ENCODE measurements at regions not wholly inside any gene's neighbourhood (a gene's known extent, or its start where the extent isn't known, plus 50 kb on each side); places are given as distances from the start of the nearest gene placed in this dataset.
"Not testable (repeated sequence)": the region's sequence is repeated elsewhere in the genome, so short reads cannot be mapped to it uniquely, and the experiment has no call there.

GRCh38 chr4:130705023-130705422 lies 1609.1 kb downstream of the C4orf33 start:
- Histone ChIP-seq H3K9ac (ENCODE audit: low read depth, low read length) (no peak overlapping the region), H3K4me1 (ENCODE audit: control insufficient read depth, insufficient read depth, low read length) (no peaks in the 10 kb centered on the region), H3K4me3 (ENCODE audit: low read depth, low read length) (no peak overlapping the region), H3K36me3 (ENCODE audit: control insufficient read depth, insufficient read depth, low read length) (no peaks in the 10 kb centered on the region), H3K27me3 (ENCODE audit: control insufficient read depth, insufficient read depth, low read length) (no peaks in the 10 kb centered on the region), H3K9me3 (ENCODE audit: control insufficient read depth, insufficient read depth, low read length) (no peaks in the 10 kb centered on the region)

DNA sequence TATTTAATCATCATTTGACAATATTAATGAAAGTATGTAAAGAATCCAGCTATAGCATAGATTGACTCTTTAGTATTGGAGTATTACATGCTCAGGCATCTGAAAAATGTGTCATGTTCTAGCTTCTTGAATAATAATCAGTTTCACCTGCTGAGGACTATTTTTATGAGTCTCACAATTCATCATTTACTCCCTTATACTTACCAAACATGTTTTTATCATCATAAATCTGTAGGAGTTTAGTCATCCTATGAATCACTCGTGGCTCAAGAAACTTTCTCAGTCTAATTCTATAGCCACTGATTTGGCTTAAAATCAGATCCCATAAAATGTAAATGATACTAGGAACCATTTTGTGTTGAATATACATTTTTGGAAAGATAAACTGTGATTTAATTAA lies 1616.1 kb downstream of the C4orf33 start:
- Histone ChIP-seq H3K4me1 (ENCODE audit: control insufficient read depth, insufficient read depth, low read length) (no peaks in the 10 kb centered on the region), H3K27me3 (ENCODE audit: control insufficient read depth, insufficient read depth, low read length) (no peaks in the 10 kb centered on the region), H3K36me3 (ENCODE audit: control insufficient read depth, insufficient read depth, low read length) (no peaks in the 10 kb centered on the region), H3K9me3 (ENCODE audit: control insufficient read depth, insufficient read depth, low read length) (no peaks in the 10 kb centered on the region), H3K4me3 (ENCODE audit: low read depth, low read length) (no peak overlapping the region), H3K9ac (ENCODE audit: low read depth, low read length) (no peak overlapping the region)

- no peaks in the 10 kb centered on the region for H3K27me3 ChIP-seq (ENCODE audit: control insufficient read depth, insufficient read depth, low read length)
- no peak overlapping the region for H3K9ac ChIP-seq (ENCODE audit: low read depth, low read length)
- no peaks in the 10 kb centered on the region for H3K4me1 ChIP-seq (ENCODE audit: control insufficient read depth, insufficient read depth, low read length)
- H3K9me3 ChIP-seq (ENCODE audit: control insufficient read depth, insufficient read depth, low read length): no peaks in the 10 kb centered on the region
- no peaks in the 10 kb centered on the region for H3K36me3 ChIP-seq (ENCODE audit: control insufficient read depth, insufficient read depth, low read length)
- H3K4me3 ChIP-seq (ENCODE audit: low read depth, low read length): no peak overlapping the region
These were observed 1618.1 kb downstream of the C4orf33 start for GRCh38 chr4:130714006-130714405.

GRCh38 chr4:130722361-130722760 lies 1626.4 kb downstream of the C4orf33 start:
- Histone ChIP-seq H3K4me1 (ENCODE audit: control insufficient read depth, insufficient read depth, low read length) (peaks cover 4% of the 10 kb centered on the region), H3K4me3 (ENCODE audit: low read depth, low read length) (no peak overlapping the region), H3K27me3 (ENCODE audit: control insufficient read depth, insufficient read depth, low read length) (no peaks in the 10 kb centered on the region), H3K36me3 (ENCODE audit: control insufficient read depth, insufficient read depth, low read length) (no peaks in the 10 kb centered on the region), H3K9ac (ENCODE audit: low read depth, low read length) (no peak overlapping the region), H3K9me3 (ENCODE audit: control insufficient read depth, insufficient read depth, low read length) (no peaks in the 10 kb centered on the region)

- no peak overlapping the region for H3K4me3 ChIP-seq (ENCODE audit: low read depth, low read length)
- no peaks in the 10 kb centered on the region for H3K9me3 ChIP-seq (ENCODE audit: control insufficient read depth, insufficient read depth, low read length)
- H3K36me3 ChIP-seq (ENCODE audit: control insufficient read depth, insufficient read depth, low read length): no peaks in the 10 kb centered on the region
- no peak overlapping the region for H3K9ac ChIP-seq (ENCODE audit: low read depth, low read length)
- H3K4me1 ChIP-seq (ENCODE audit: control insufficient read depth, insufficient read depth, low read length): no peaks in the 10 kb centered on the region
- H3K27me3 ChIP-seq (ENCODE audit: control insufficient read depth, insufficient read depth, low read length): no peaks in the 10 kb centered on the region
These were observed 1640.7 kb downstream of the C4orf33 start for GRCh38 chr4:130736436-130737185.

DNA sequence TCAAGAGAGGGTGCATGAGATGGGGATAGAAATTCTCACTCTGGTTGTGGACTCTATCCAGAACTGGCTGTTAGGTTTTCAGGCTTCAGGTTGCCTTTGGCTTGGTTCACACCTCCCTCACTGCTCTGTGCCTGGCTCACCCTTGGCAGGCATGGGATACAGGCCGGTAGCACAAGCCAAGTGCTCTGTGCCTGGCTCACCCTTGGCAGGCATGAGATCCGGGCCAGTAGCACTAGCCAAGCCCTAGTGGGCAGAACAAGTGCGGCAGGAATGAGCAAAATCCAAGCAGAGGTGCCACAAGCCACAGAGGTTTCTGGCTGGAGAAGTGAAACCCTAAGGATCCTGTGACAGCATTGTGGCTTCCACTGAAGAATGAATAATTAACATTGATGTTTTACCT lies 1642.3 kb downstream of the C4orf33 start:
- Histone ChIP-seq H3K4me3 (ENCODE audit: low read depth, low read length) (no peak overlapping the region), H3K9ac (ENCODE audit: low read depth, low read length) (no peak overlapping the region), H3K4me1 (ENCODE audit: control insufficient read depth, insufficient read depth, low read length) (no peaks in the 10 kb centered on the region), H3K27me3 (ENCODE audit: control insufficient read depth, insufficient read depth, low read length) (no peaks in the 10 kb centered on the region), H3K9me3 (ENCODE audit: control insufficient read depth, insufficient read depth, low read length) (no peaks in the 10 kb centered on the region), H3K36me3 (ENCODE audit: control insufficient read depth, insufficient read depth, low read length) (no peaks in the 10 kb centered on the region)

DNA sequence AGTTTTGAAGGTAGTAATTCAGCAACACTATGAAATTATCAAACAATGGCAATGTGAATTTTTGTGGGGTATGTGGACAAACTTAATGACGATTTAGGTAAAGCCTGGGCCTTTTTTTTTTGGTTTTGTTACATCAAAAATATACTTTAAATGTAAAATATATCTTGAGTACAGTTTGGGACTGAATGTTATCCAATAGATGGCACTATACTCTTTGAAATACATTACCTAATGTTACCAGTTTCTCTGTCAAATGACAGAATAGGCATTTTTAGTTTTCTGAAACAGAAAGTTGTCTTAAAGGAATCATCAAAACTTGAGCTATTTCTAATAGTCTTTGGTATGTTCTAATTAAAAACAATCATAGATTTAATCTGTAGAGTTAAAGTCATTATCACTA lies 1651.9 kb downstream of the C4orf33 start:
- Histone ChIP-seq H3K27me3 (ENCODE audit: control insufficient read depth, insufficient read depth, low read length) (no peaks in the 10 kb centered on the region), H3K4me3 (ENCODE audit: low read depth, low read length) (no peak overlapping the region), H3K4me1 (ENCODE audit: control insufficient read depth, insufficient read depth, low read length) (no peaks in the 10 kb centered on the region), H3K36me3 (ENCODE audit: control insufficient read depth, insufficient read depth, low read length) (no peaks in the 10 kb centered on the region), H3K9me3 (ENCODE audit: control insufficient read depth, insufficient read depth, low read length) (no peaks in the 10 kb centered on the region), H3K9ac (ENCODE audit: low read depth, low read length) (no peak overlapping the region)

DNA sequence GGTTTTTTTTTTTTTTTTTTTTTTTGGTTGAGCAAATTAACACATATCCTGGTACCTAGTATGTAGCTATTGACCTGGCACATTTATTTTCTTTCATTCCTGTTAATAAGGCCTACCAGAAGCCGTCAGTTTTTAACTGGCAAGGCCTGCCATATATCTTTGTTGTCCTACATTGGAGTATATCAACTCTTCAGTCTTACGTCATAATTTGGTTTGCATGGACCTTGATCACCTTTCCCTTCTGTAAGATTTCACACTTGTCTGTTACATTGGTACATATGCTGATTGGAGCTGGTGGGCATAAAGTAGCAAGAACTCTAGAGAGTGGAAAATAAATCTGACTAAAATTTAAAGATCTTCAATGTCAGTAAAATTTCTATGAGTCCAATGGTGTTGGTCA lies 1658.0 kb downstream of the C4orf33 start:
- Histone ChIP-seq H3K9ac (ENCODE audit: low read depth, low read length) (no peak overlapping the region), H3K4me1 (ENCODE audit: control insufficient read depth, insufficient read depth, low read length) (no peaks in the 10 kb centered on the region), H3K4me3 (ENCODE audit: low read depth, low read length) (no peak overlapping the region), H3K9me3 (ENCODE audit: control insufficient read depth, insufficient read depth, low read length) (no peaks in the 10 kb centered on the region), H3K27me3 (ENCODE audit: control insufficient read depth, insufficient read depth, low read length) (no peaks in the 10 kb centered on the region), H3K36me3 (ENCODE audit: control insufficient read depth, insufficient read depth, low read length) (no peaks in the 10 kb centered on the region)

- H3K9me3 ChIP-seq (ENCODE audit: control insufficient read depth, insufficient read depth, low read length): no peaks in the 10 kb centered on the region
- no peaks in the 10 kb centered on the region for H3K36me3 ChIP-seq (ENCODE audit: control insufficient read depth, insufficient read depth, low read length)
- H3K4me1 ChIP-seq (ENCODE audit: control insufficient read depth, insufficient read depth, low read length): no peaks in the 10 kb centered on the region
- H3K27me3 ChIP-seq (ENCODE audit: control insufficient read depth, insufficient read depth, low read length): no peaks in the 10 kb centered on the region
- H3K9ac ChIP-seq (ENCODE audit: low read depth, low read length): no peak overlapping the region
- H3K4me3 ChIP-seq (ENCODE audit: low read depth, low read length): no peak overlapping the region
These were observed 1664.3 kb downstream of the C4orf33 start for GRCh38 chr4:130760246-130760645.

- H3K36me3 ChIP-seq (ENCODE audit: control insufficient read depth, insufficient read depth, low read length); H3K9me3 ChIP-seq (ENCODE audit: control insufficient read depth, insufficient read depth, low read length); H3K9ac ChIP-seq (ENCODE audit: low read depth, low read length); H3K4me1 ChIP-seq (ENCODE audit: control insufficient read depth, insufficient read depth, low read length); H3K4me3 ChIP-seq (ENCODE audit: low read depth, low read length); H3K27me3 ChIP-seq (ENCODE audit: control insufficient read depth, insufficient read depth, low read length): not testable (repeated sequence)
These were observed 1671.4 kb downstream of the C4orf33 start for GRCh38 chr4:130767384-130767783.

GRCh38 chr4:130772966-130773365 lies 1677.0 kb downstream of the C4orf33 start:
- not testable (repeated sequence) for H3K4me1 ChIP-seq (ENCODE audit: control insufficient read depth, insufficient read depth, low read length); H3K9me3 ChIP-seq (ENCODE audit: control insufficient read depth, insufficient read depth, low read length); H3K36me3 ChIP-seq (ENCODE audit: control insufficient read depth, insufficient read depth, low read length); H3K9ac ChIP-seq (ENCODE audit: low read depth, low read length); H3K27me3 ChIP-seq (ENCODE audit: control insufficient read depth, insufficient read depth, low read length); H3K4me3 ChIP-seq (ENCODE audit: low read depth, low read length)

DNA sequence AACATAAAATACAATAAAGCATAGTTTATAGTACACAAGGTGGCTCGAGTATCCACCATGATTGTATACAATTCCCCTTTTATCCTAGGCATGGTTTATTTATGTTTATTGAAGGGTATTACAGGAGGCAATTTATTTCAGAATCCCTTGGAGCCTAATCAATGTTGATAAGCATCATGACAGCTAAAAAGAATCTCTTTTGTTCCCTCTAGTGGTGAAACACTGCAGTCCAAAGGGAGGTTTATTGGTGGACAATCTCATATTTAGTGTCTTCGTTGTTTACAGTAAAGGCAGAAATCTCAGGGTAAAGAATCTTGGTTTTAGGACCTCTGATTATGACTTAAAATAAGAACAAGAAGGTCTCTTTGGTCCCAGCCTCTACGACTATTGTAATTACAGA lies 1712.5 kb downstream of the C4orf33 start:
- no peaks in the 10 kb centered on the region for H3K9me3 ChIP-seq (ENCODE audit: control insufficient read depth, insufficient read depth, low read length)
- H3K4me3 ChIP-seq (ENCODE audit: low read depth, low read length): no peak overlapping the region
- no peaks in the 10 kb centered on the region for H3K4me1 ChIP-seq (ENCODE audit: control insufficient read depth, insufficient read depth, low read length)
- no peaks in the 10 kb centered on the region for H3K27me3 ChIP-seq (ENCODE audit: control insufficient read depth, insufficient read depth, low read length)
- no peaks in the 10 kb centered on the region for H3K36me3 ChIP-seq (ENCODE audit: control insufficient read depth, insufficient read depth, low read length)
- no peak overlapping the region for H3K9ac ChIP-seq (ENCODE audit: low read depth, low read length)

All from iPS-15b (cell line).